ENCODE measurements at regions not wholly inside any gene's neighbourhood (a gene's known extent, or its start where the extent isn't known, plus 50 kb on each side); places are given as distances from the start of the nearest gene placed in this dataset.

GRCh38 chr11:33982661-33983060, 68.9 kb upstream of the CAPRIN1 start:
- TF ChIP-seq, protein P1, sequence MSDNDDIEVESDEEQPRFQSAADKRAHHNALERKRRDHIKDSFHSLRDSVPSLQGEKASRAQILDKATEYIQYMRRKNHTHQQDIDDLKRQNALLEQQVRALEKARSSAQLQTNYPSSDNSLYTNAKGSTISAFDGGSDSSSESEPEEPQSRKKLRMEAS (IDR thresholded peaks at IDR 0.05), result no peak
- TF ChIP-seq YY1 (IDR thresholded peaks at IDR 0.05; ENCODE audit: low read depth) (no peak), RAD21 (IDR thresholded peaks at IDR 0.05; ENCODE audit: low read depth) (no peak), NFIC (IDR thresholded peaks at IDR 0.05) (no peak), EP300 (IDR thresholded peaks at IDR 0.05; ENCODE audit: borderline replicate concordance) (no peak), EGR1 (IDR thresholded peaks at IDR 0.05) (no peak), TAF1 (IDR thresholded peaks at IDR 0.05; ENCODE audit: low read depth) (no peak), TEAD4 (IDR thresholded peaks at IDR 0.05) (no peak), TCF12 (IDR thresholded peaks at IDR 0.05; ENCODE audit: low read depth) (no peak), CEBPB (IDR thresholded peaks at IDR 0.05) (no peak)
- TF ChIP-seq, protein P2, sequence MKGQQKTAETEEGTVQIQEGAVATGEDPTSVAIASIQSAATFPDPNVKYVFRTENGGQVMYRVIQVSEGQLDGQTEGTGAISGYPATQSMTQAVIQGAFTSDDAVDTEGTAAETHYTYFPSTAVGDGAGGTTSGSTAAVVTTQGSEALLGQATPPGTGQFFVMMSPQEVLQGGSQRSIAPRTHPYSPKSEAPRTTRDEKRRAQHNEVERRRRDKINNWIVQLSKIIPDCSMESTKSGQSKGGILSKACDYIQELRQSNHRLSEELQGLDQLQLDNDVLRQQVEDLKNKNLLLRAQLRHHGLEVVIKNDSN (IDR thresholded peaks at IDR 0.05), result no peak
